ENCODE measurements at regions not wholly inside any gene's neighbourhood (a gene's known extent, or its start where the extent isn't known, plus 50 kb on each side); places are given as distances from the start of the nearest gene placed in this dataset.

DNA sequence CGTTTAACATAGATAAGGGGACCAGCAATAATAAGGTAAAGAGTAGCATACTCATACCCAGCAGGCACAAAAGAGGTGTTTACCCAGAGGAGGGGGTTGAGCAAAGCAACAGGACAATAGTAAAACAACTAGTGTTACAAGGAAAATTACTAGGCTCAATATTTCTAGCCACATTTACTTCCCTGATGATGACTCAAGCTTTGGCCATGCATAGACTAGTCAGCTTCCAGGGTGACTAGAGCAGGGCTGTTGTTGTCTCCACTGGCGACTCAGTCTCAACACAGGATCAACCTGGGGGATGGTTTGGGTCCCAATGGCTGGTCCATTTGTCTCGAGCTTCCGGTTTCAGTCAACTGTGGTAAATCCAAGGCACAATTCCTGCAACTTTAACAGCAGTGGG is 217.7 kb upstream of the KCND2 start:
- Histone ChIP-seq H3K27me3 (no peaks in the 10 kb centered on the region), H3K4me1 (peaks cover 7% of the 10 kb centered on the region), H3K9me3 (no peaks in the 10 kb centered on the region), H3K27ac (no peak overlapping the region), H3K36me3 (no peaks in the 10 kb centered on the region), H3K4me3 (no peak overlapping the region)
- DNase-seq (ENCODE audit: extremely low spot score in 2 of 2) = no peak
- no peak for TF ChIP-seq POLR2A (IDR thresholded peaks at IDR 0.05)
- TF ChIP-seq, protein P1, sequence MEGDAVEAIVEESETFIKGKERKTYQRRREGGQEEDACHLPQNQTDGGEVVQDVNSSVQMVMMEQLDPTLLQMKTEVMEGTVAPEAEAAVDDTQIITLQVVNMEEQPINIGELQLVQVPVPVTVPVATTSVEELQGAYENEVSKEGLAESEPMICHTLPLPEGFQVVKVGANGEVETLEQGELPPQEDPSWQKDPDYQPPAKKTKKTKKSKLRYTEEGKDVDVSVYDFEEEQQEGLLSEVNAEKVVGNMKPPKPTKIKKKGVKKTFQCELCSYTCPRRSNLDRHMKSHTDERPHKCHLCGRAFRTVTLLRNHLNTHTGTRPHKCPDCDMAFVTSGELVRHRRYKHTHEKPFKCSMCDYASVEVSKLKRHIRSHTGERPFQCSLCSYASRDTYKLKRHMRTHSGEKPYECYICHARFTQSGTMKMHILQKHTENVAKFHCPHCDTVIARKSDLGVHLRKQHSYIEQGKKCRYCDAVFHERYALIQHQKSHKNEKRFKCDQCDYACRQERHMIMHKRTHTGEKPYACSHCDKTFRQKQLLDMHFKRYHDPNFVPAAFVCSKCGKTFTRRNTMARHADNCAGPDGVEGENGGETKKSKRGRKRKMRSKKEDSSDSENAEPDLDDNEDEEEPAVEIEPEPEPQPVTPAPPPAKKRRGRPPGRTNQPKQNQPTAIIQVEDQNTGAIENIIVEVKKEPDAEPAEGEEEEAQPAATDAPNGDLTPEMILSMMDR (IDR thresholded peaks at IDR 0.05) = no peak
- no peak for TF ChIP-seq POLR2AphosphoS5 (IDR thresholded peaks at IDR 0.05; ENCODE audit: insufficient read depth in 1 of 2, low read depth in 1 of 2)
- intact Hi-C loops (cut with DNase I) = no loop called here

DNA sequence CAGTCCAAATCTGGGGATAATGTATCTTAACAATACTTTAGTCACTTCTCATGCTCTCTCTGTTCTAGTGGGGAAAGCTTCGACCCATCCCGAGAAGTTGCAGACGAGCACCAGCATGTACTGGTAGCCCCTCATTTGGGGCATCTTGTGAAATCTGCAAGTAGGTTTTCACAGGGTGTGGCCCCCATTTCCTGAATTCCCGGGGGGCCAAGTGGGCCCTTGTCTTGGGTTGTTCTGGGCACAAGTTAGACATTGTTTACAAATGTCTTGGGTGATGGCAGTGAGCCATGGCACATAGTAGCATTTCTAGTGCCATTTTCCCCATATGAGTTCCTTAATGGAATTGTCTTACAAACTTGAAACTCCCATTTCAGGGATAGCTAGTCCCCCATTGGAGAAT is 216.7 kb upstream of the KCND2 start:
- intact Hi-C loops (cut with DNase I) = no loop called here
- Histone ChIP-seq H3K4me1 (peaks cover 7% of the 10 kb centered on the region), H3K27me3 (no peaks in the 10 kb centered on the region), H3K36me3 (no peaks in the 10 kb centered on the region), H3K27ac (no peak overlapping the region), H3K4me3 (no peak overlapping the region), H3K9me3 (no peaks in the 10 kb centered on the region)
- TF ChIP-seq POLR2A (IDR thresholded peaks at IDR 0.05) (no peak), POLR2AphosphoS5 (IDR thresholded peaks at IDR 0.05; ENCODE audit: insufficient read depth in 1 of 2, low read depth in 1 of 2) (no peak)
- TF ChIP-seq, protein P1 (IDR thresholded peaks at IDR 0.05) = no peak
- DNase-seq (ENCODE audit: extremely low spot score in 2 of 2) = peak in 1 of 2 donors; percentile 84

DNA sequence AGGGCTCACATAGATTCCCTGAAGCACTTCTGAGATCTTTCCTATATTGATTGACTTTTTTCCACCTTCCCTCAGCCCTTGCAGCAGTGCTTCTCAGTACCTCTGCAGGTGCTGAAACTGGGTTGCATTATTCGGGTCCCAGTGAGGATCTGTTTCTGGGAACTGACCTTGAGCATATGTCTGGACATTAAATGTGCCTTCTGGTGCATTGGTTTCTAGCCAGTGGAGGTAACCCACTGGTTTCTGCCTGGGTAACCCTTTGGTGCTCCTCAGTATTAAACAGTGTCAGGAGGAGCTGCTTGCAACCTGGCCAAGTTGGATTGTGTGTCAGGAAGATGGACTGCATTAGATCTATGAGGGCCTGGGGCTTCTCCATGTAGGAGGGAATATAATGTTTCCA is 213.3 kb upstream of the KCND2 start:
- Histone ChIP-seq H3K4me3 (no peak overlapping the region), H3K27me3 (no peaks in the 10 kb centered on the region), H3K9me3 (no peaks in the 10 kb centered on the region), H3K36me3 (no peaks in the 10 kb centered on the region), H3K4me1 (no peaks in the 10 kb centered on the region), H3K27ac (no peak overlapping the region)
- intact Hi-C loops (cut with DNase I) = loop anchor here (5.0 kb wide), 1 partner anchor 1472 kb away; no protein-coding TSS in a partner anchor
- TF ChIP-seq, protein P1 (IDR thresholded peaks at IDR 0.05) = no peak
- TF ChIP-seq POLR2AphosphoS5 (IDR thresholded peaks at IDR 0.05; ENCODE audit: insufficient read depth in 1 of 2, low read depth in 1 of 2) (no peak), POLR2A (IDR thresholded peaks at IDR 0.05) (no peak)
- no peak for DNase-seq (ENCODE audit: extremely low spot score in 2 of 2)

DNA sequence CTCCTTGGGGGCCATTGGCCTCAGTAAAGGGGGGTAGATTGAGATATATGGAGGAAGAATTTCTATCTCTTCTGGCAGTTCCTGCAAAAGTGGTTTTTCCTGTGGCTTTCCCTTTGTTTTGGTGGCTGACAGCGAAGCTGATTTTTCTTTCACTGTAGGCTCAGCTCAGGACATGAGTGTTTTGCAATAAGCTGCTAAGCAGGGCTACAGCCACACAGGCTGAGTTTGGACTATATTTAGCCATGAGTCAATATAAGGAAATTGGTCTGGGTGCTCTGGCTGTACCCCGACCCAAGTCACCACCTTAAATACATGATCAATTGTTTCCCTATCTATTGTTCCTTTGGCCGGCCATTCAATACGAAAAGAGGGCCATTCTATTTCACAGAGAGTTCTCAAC is 212.7 kb upstream of the KCND2 start:
- no peaks in the 10 kb centered on the region for H3K9me3 ChIP-seq
- intact Hi-C loops (cut with DNase I) = loop anchor here (5.0 kb wide), 1 partner anchor 1473 kb away; no protein-coding TSS in a partner anchor
- H3K27me3 ChIP-seq = no peaks in the 10 kb centered on the region
- no peaks in the 10 kb centered on the region for H3K4me1 ChIP-seq
- DNase-seq (ENCODE audit: extremely low spot score in 2 of 2) = no peak
- no peak overlapping the region for H3K4me3 ChIP-seq
- no peaks in the 10 kb centered on the region for H3K36me3 ChIP-seq
- H3K27ac ChIP-seq = no peak overlapping the region
- TF ChIP-seq POLR2A (IDR thresholded peaks at IDR 0.05) (no peak), POLR2AphosphoS5 (IDR thresholded peaks at IDR 0.05; ENCODE audit: insufficient read depth in 1 of 2, low read depth in 1 of 2) (no peak)
- TF ChIP-seq, protein P1 (IDR thresholded peaks at IDR 0.05) = no peak

DNA sequence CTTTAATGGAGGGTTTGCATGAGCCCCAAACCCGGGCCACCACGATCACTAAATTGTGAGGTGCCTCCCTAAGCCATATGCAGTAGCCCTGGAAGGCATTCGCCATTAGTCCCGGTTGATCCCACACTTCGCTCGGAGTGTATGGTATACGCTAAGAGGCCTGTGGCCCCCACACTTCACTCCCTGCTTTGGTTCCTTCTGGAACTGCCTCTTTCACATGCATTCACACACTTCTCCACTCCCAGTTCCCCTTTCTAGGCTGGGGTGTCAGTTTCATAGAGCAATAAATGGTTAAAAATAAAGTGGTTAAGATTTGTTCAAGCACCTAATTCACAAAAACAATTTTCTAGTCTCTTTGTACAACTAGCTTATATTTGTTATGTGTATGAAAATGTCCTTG is 212.1 kb upstream of the KCND2 start:
- no peak overlapping the region for H3K4me3 ChIP-seq

More for the DNA sequence above, 212.1 kb upstream of the KCND2 start:
- H3K27ac ChIP-seq = no peak overlapping the region
- H3K27me3 ChIP-seq = no peaks in the 10 kb centered on the region
- H3K4me1 ChIP-seq = no peaks in the 10 kb centered on the region
- intact Hi-C loops (cut with DNase I) = loop anchor here (5.0 kb wide), 1 partner anchor 1474 kb away; no protein-coding TSS in a partner anchor
- H3K36me3 ChIP-seq = no peaks in the 10 kb centered on the region
- no peaks in the 10 kb centered on the region for H3K9me3 ChIP-seq
- no peak for DNase-seq (ENCODE audit: extremely low spot score in 2 of 2)
- no peak for TF ChIP-seq POLR2AphosphoS5 (IDR thresholded peaks at IDR 0.05; ENCODE audit: insufficient read depth in 1 of 2, low read depth in 1 of 2)
- TF ChIP-seq, protein P1 (IDR thresholded peaks at IDR 0.05) = no peak
- TF ChIP-seq POLR2A (IDR thresholded peaks at IDR 0.05) = no peak

All from vagina (tissue), 2 donors.